B cell (primary cell): ENCODE measurements at regions not wholly inside any gene's neighbourhood (a gene's known extent, or its start where the extent isn't known, plus 50 kb on each side); places are given as distances from the start of the nearest gene placed in this dataset.

ENCODE experiments used
- CTCF ChIP-seq: fragments of 200-600 bp; IDR thresholded peaks from one replicate; pipeline ENCODE4 v1.8.0; 2022; ENCODE audit warnings: antibody characterized with exemption, mild to moderate bottlenecking
- EZH2 ChIP-seq: IDR thresholded peaks from 2 replicates; pipeline ENCODE4 v1.6.1; 2012; ENCODE audit warnings: borderline replicate concordance, low read depth, mild to moderate bottlenecking, moderate library complexity, low read length; ENCODE audit not compliant: insufficient read depth, poor library complexity, severe bottlenecking

- no peak for TF ChIP-seq CTCF
- TF ChIP-seq EZH2: no peak
Measured at GRCh38 chr17:77793146-77793970, 165.1 kb upstream of the TNRC6C start.
